Brain pericyte (primary cell): ENCODE measurements at regions not wholly inside any gene's neighbourhood (a gene's known extent, or its start where the extent isn't known, plus 50 kb on each side); places are given as distances from the start of the nearest gene placed in this dataset.

Experiments used
- DNase-seq: peaks from one replicate; pipeline ENCODE4 v3.0.0-alpha.2; 2012; ENCODE audit warnings: low read depth, low spot score

- no peak for DNase-seq
These were observed 218.4 kb upstream of the TMEM161B start for GRCh38 chr5:88487066-88487465.

- DNase-seq: no peak
These were observed 217.8 kb upstream of the TMEM161B start for GRCh38 chr5:88486431-88486830.

- no peak for DNase-seq
These were observed 216.9 kb upstream of the TMEM161B start for GRCh38 chr5:88485531-88485930.

DNA sequence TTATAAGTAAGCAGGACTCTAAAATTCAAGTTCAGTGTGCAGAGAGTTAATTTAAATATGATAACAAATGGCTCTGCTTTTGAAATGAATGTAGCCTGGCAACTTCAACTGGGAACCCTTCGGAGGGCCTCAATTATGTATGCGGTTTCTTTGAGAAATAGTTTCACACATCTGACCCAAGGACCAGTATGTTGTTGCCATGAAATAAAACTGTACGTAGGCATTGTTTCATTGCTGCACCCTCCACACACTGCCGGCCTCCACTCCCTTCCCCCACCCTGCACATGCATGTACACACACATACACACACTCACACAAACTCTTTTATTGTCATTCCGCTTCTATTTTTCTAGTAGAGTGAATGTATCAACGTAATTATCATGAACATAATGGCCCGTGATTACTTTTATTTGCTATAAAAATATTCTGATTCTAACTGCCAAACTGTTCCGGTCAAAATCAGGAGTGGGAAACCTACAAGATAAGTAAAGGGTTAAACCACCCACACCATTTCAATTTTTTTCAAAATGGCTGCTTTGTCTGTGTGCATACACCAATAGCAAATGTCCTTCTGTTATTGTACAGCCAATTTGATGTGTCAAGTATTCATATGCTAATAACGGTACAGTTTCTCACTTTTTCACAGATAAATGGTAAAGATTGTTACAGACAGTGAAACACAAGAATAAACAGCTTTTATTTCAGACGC lies 215.5 kb upstream of the TMEM161B start:
- DNase-seq: no peak

DNA sequence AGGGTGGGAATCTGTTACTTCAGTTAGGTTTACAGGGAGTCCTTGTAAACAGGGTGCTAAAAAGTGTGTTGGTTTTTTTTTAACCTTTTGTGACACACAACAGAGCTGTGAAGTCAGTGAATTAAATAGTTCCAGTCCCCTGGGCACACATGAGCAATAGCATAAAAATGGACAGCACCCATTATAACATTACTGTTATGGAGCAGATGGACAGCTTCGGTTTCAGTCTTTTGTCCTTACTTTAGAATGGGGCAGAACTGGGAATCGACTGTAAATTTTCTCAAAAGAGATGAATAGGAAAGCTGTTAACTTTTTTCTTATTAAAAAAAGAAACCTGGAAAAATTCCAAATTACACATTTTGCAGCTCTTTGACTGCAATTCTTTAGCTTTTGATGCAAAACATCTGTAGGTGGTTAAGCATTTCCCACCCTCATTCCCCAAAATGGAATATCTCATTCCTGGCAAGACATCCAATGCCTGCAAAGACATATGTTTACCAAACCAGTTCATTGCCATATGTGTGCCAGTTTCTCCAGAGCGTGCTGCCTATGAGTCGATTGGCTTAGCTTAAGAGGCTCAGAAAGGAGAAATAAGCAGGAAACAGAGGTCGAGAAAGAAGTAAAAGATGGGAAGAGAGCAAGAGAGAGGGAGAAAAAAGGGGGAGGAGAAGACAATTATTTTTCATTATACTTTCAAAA lies 212.3 kb upstream of the TMEM161B start:
- no peak for DNase-seq

DNA sequence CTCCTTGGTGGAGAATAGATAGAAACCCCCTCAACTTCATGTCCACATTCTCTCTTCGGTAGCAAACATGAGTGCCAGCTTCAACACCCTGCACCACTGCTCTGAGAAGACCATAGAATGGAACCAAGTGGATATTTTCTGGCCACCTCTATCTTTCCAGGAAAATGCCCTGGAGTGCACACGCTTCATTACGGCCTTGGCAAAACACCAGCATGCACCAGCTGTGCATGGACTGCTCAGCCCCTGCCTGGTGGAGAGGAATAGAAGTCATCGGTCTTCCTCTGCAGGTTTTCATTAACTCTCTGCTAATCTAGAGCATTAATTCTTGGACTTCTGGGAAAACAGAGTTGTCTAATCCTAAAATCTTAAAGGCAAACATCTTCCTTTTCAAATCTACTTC lies 211.6 kb upstream of the TMEM161B start:
- no peak for DNase-seq

- DNase-seq: no peak
These were observed 205.9 kb upstream of the TMEM161B start for GRCh38 chr5:88474574-88474973.

- DNase-seq: no peak
These were observed 202.1 kb upstream of the TMEM161B start for GRCh38 chr5:88470745-88471144.

GRCh38 chr5:88459971-88460370 lies 191.3 kb upstream of the TMEM161B start:
- no peak for DNase-seq

DNA sequence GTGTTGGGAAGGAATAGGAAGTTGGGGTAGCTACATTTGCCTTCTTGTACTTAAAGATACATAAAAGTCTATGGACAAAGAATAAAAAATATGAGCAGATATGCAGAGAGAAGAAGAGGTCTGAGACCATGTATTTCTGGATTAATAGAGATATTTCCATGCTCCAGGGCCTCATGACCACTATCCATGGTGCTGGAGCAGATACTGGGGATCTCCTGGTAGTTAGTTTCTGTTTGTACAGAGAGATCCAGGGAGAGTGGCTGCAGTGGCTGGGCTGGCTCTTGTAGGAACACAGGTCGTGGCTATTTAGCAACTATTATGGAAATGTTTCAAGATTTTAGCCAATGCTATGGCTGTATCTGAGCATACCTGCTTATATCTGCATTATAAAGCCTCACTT lies 184.2 kb upstream of the TMEM161B start:
- no peak for DNase-seq

DNA sequence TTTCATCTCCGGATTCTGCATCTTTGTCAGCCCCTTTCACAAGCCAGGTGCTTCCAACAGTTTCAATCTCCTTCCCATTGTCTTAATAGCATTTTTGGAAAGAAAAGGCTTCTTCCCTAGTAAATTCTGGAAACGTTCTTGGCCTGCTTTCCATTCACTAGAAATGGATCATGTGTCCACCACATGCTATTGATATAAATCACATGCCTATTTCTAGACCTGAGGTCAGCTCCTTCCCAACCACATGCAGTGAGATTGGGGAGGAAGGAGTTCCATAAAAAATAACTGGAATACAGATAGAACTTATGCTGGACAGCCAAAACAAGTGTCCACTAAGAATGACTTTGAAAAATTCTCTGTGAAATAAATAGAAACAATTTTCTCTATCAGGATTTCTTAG lies 181.6 kb upstream of the TMEM161B start:
- DNase-seq: no peak

DNA sequence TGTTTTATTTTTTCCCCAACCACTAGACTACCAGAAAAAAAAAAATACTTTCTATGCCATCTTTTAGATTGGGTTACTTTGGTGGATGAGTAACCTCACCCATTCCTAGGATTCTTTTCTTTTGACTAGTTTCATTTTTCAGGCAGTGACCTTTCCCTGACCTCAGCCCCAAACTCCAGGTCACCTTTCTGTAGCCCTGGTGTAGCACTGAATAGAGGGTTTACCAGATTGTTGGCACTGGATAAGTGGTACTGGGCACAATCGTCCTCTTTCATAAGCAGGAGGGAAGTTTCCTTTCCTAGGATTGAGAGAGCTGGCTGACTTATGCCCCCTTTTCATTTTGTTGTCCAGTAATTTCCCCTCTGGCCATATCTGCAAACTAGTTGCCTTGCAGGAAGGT lies 169.4 kb upstream of the TMEM161B start:
- no peak for DNase-seq

DNA sequence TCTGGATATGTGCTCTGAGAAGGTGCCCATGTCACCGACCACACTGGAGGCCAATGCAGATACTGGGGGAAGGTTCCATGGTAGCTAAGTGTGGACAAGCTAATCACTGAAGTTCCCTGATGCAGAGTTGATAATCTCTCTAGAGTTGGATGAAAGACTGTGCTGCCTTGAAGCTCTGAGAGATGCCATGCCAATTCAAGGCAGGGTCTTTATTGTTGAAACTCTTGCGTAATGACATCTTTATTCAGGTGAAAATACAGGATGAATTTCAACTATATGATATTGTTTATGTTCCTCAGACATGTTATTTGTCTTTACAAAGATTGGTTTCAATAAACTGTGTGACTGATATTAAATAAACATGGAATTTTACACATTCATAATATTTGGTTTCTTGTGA lies 167.6 kb upstream of the TMEM161B start:
- DNase-seq: no peak

GRCh38 chr5:88428633-88429032 lies 160.0 kb upstream of the TMEM161B start:
- DNase-seq: no peak

- DNase-seq: no peak
These were observed 157.8 kb upstream of the TMEM161B start for GRCh38 chr5:88426441-88426840.

DNA sequence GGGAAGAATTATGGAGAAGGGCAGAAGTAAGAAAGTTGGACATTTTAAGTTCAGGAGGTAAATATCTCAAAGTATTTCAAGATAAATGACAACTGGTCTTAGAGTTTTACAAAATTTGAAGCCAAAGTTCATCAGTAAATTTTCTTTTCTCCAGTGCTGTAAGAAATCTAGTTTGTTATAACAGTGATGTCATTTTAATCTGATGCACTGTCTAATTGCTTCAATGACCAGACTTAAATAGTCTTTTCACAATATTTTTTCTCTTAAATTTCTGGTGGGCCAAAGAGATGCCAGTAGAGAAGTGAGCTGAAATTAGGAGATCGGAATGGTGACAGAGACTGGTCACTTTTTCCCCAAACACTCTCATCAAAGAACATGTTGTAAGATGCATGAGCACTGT lies 156.5 kb upstream of the TMEM161B start:
- no peak for DNase-seq

- DNase-seq: no peak
These were observed 151.3 kb upstream of the TMEM161B start for GRCh38 chr5:88419931-88420330.

DNA sequence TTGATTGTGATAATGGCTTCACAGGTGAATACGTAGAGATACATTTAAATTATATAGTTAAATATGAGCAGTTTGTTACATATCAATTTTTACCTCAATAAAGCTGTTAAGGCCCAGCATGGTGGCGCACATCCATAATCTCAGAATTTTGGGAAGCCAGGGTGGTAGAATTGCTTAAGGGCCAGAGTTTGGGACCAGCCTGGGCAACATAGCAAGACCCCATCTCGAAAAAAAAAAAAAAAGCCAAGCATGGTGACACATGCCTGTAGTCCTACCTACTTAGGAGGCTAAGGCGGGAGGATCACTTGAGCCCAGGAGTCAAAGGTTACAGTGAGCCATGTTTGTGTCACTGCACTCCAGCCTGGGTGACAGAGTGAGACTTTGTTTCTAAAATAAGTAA lies 138.7 kb upstream of the TMEM161B start:
- DNase-seq: no peak

DNA sequence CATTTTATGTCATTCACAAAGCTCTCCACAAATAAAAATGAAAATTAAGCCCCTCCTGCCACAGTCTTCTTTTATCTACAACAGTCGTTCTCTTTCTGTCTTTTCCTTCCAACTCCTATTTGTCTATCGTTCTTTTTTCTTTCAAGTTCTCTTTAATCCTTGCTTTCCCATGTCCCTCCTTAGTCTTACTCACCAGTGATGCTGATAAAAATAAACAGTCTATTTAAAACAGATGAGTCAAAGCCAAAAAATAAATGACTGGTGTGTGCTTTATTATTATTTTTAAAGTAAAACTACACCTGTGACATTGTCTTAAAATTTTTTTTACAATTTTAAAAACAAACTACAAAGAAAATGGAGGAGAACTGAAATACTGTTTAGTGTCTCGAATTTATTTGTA lies 137.1 kb upstream of the TMEM161B start:
- DNase-seq: no peak

DNA sequence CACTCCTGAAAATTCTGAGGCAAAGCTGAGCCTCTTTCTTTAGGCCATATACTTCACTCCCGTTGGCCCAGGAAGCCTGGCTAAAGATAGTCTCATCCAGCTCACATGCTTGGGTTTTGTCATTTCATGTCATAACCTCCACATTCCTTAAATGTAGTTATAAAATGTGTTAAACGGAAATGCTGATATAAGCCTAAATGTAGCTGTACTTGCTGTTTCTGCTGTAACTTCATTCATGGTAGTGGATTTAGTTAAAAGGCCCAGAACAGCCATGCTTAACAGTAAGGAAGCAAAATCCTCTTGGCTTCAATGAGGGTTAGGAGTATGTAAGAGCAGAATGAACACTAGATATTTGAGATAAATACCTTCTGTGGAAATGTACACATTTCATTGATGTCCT lies 135.8 kb upstream of the TMEM161B start:
- no peak for DNase-seq

- no peak for DNase-seq
These were observed 133.0 kb upstream of the TMEM161B start for GRCh38 chr5:88401686-88402085.

- no peak for DNase-seq
These were observed 132.6 kb upstream of the TMEM161B start for GRCh38 chr5:88401228-88401627.

GRCh38 chr5:88399561-88399960 lies 130.9 kb upstream of the TMEM161B start:
- no peak for DNase-seq

- DNase-seq: no peak
These were observed 129.7 kb upstream of the TMEM161B start for GRCh38 chr5:88398316-88398715.
